Fibroblast of the aortic adventitia (primary cell): ENCODE measurements at regions not wholly inside any gene's neighbourhood (a gene's known extent, or its start where the extent isn't known, plus 50 kb on each side); places are given as distances from the start of the nearest gene placed in this dataset.

ENCODE experiments used
- DNase-seq: peaks from one replicate; pipeline ENCODE4 v3.0.0-alpha.2; 2010; ENCODE audit warnings: low read depth
- H3K4me3 ChIP-seq: 2 replicates; pipeline ENCODE4 v1.5.1; 2011; ENCODE audit warnings: low read depth, mild to moderate bottlenecking, control low read depth, low read length, moderate library complexity
- CTCF ChIP-seq: IDR thresholded peaks from 2 replicates; pipeline ENCODE4 v1.5.1; 2011; ENCODE audit warnings: mild to moderate bottlenecking, low read length, control low read depth, inconsistent platforms; ENCODE audit not compliant: insufficient read depth

- no peak for DNase-seq
- no peak for TF ChIP-seq CTCF
- H3K4me3 ChIP-seq: no peak overlapping the region
These were observed 1011.7 kb downstream of the GATA3 start for GRCh38 chr10:9066152-9066551.

GRCh38 chr10:9068003-9068402, 1013.5 kb downstream of the GATA3 start:
- no peak for TF ChIP-seq CTCF
- no peak overlapping the region for H3K4me3 ChIP-seq
- DNase-seq: no peak

GRCh38 chr10:9069136-9069535, 1014.6 kb downstream of the GATA3 start:
- TF ChIP-seq CTCF: no peak
- H3K4me3 ChIP-seq: no peak overlapping the region
- DNase-seq: no peak

GRCh38 chr10:9075420-9075819, 1020.9 kb downstream of the GATA3 start:
- no peak for TF ChIP-seq CTCF
- no peak for DNase-seq

GRCh38 chr10:9076066-9076465, 1021.6 kb downstream of the GATA3 start:
- no peak for DNase-seq
- no peak for TF ChIP-seq CTCF
- no peak overlapping the region for H3K4me3 ChIP-seq

More at GRCh38 chr10:9075420-9075819, 1020.9 kb downstream of the GATA3 start:
- H3K4me3 ChIP-seq: no peak overlapping the region

GRCh38 chr10:9081253-9081652, 1026.8 kb downstream of the GATA3 start:
- no peak for TF ChIP-seq CTCF
- no peak overlapping the region for H3K4me3 ChIP-seq
- no peak for DNase-seq

- no peak for TF ChIP-seq CTCF
- no peak overlapping the region for H3K4me3 ChIP-seq
These were observed 1027.5 kb downstream of the GATA3 start for GRCh38 chr10:9081961-9082360.

More at GRCh38 chr10:9081961-9082360, 1027.5 kb downstream of the GATA3 start:
- DNase-seq: no peak
